GM23338 (cell line): ENCODE measurements at regions not wholly inside any gene's neighbourhood (a gene's known extent, or its start where the extent isn't known, plus 50 kb on each side); places are given as distances from the start of the nearest gene placed in this dataset.

Experiments
- ATAC-seq: fragments of 200-7000 bp; cut with Tn5 transposase; 3 replicates; pipeline ENCODE4 v1.9.1; 2020
- DNase-seq: peaks from one replicate; pipeline ENCODE4 v3.0.0-alpha.2; 2015; ENCODE audit warnings: low spot score
- H2AFZ ChIP-seq: fragments of 200-600 bp; sonication (generic); 2 replicates; pipeline ENCODE4 v1.8.0; 2016; ENCODE audit warnings: antibody characterized with exemption, mild to moderate bottlenecking, moderate library complexity
- H3F3A ChIP-seq: fragments of 200-600 bp; sonication (generic); replicated peaks from 2 replicates; pipeline ENCODE4 v1.8.0; 2017; ENCODE audit warnings: antibody characterized with exemption, mixed run types, low read depth
- H3K27ac ChIP-seq: fragments of 200-600 bp; sonication (generic); 2 replicates; pipeline ENCODE4 v1.6.1; 2016; ENCODE audit warnings: low read depth
- H3K27me3 ChIP-seq: fragments of 200-600 bp; sonication (generic); 2 replicates; pipeline ENCODE4 v1.8.0; 2016; ENCODE audit warnings: mild to moderate bottlenecking, mixed run types, moderate library complexity; ENCODE audit not compliant: insufficient read depth
- H3K36me3 ChIP-seq: fragments of 200-600 bp; sonication (generic); 2 replicates; pipeline ENCODE4 v1.8.0; 2016; ENCODE audit warnings: mild to moderate bottlenecking; ENCODE audit not compliant: insufficient read depth
- H3K4me1 ChIP-seq: fragments of 200-600 bp; sonication (generic); 2 replicates; pipeline ENCODE4 v1.8.0; 2016; ENCODE audit warnings: mild to moderate bottlenecking, moderate library complexity; ENCODE audit not compliant: insufficient read depth
- H3K4me2 ChIP-seq: fragments of 200-600 bp; sonication (generic); 2 replicates; pipeline ENCODE4 v1.7.1; 2017; ENCODE audit warnings: mixed run types
- H3K4me3 ChIP-seq: fragments of 200-600 bp; sonication (generic); 2 replicates; pipeline ENCODE4 v1.6.1; 2016; ENCODE audit warnings: mixed run types
- H3K79me2 ChIP-seq: fragments of 200-600 bp; sonication (generic); replicated peaks from 2 replicates; pipeline ENCODE4 v1.8.0; 2017; ENCODE audit warnings: mild to moderate bottlenecking; ENCODE audit not compliant: insufficient read depth
- H3K9me2 ChIP-seq: fragments of 200-600 bp; sonication (generic); 2 replicates; pipeline ENCODE4 v1.8.0; 2017; ENCODE audit not compliant: insufficient read depth
- H4K20me1 ChIP-seq: fragments of 200-600 bp; sonication (generic); replicated peaks from 2 replicates; pipeline ENCODE4 v1.8.0; 2017; ENCODE audit warnings: mild to moderate bottlenecking; ENCODE audit not compliant: insufficient read depth
- H3K27ac Mint-ChIP-seq: 2 replicates; pipeline ENCODE4 v1.8.0; 2020; ENCODE audit warnings: inconsistent platforms, mild to moderate bottlenecking, moderate library complexity, mixed read lengths
- H3K27me3 Mint-ChIP-seq: 3 replicates; pipeline ENCODE4 v1.8.0; 2022; ENCODE audit warnings: low read depth, mild to moderate bottlenecking, moderate library complexity, mixed read lengths, inconsistent platforms; ENCODE audit not compliant: insufficient read depth, poor library complexity
- H3K36me3 Mint-ChIP-seq: 3 replicates; pipeline ENCODE4 v1.8.0; 2021; ENCODE audit warnings: low read depth, mild to moderate bottlenecking, inconsistent platforms, moderate library complexity, mixed read lengths
- H3K4me1 Mint-ChIP-seq: 3 replicates; pipeline ENCODE4 v1.8.0; 2020; ENCODE audit warnings: mild to moderate bottlenecking, inconsistent platforms, mixed read lengths
- H3K4me3 Mint-ChIP-seq: 3 replicates; pipeline ENCODE4 v1.8.0; 2021; ENCODE audit warnings: moderate library complexity, mild to moderate bottlenecking, inconsistent platforms, mixed read lengths
- H3K9me3 Mint-ChIP-seq: 3 replicates; pipeline ENCODE4 v1.8.0; 2020; ENCODE audit warnings: moderate library complexity, mild to moderate bottlenecking, inconsistent platforms, mixed read lengths
- CREB1 ChIP-seq: fragments of 250-450 bp; sonication (Bioruptor Pico); IDR thresholded peaks from 2 replicates; pipeline ENCODE4 v1.5.0; 2020; ENCODE audit warnings: low read depth, mild to moderate bottlenecking, moderate library complexity
- EZH2 ChIP-seq: fragments of 200-600 bp; sonication (generic); IDR thresholded peaks from one replicate; pipeline ENCODE4 v1.8.0; 2017; ENCODE audit warnings: antibody characterized with exemption, mild to moderate bottlenecking, low read depth; ENCODE audit not compliant: unreplicated experiment
- JUNB ChIP-seq: IDR thresholded peaks from one replicate; pipeline ENCODE4 v1.6.1; 2016; ENCODE audit warnings: antibody characterized with exemption; ENCODE audit not compliant: unreplicated experiment
- NANOG ChIP-seq: IDR thresholded peaks from 2 replicates; pipeline ENCODE4 v1.6.1; 2016; ENCODE audit warnings: antibody characterized with exemption, borderline replicate concordance
- POLR2AphosphoS5 ChIP-seq: IDR thresholded peaks from 2 replicates; pipeline ENCODE4 v1.6.1; 2016; ENCODE audit warnings: antibody characterized with exemption, low read depth
- STAT1 ChIP-seq: IDR thresholded peaks from one replicate; pipeline ENCODE4 v1.6.1; 2016; ENCODE audit warnings: antibody characterized with exemption; ENCODE audit not compliant: unreplicated experiment
- ZNF114 ChIP-seq: fragments of 250-450 bp; sonication (Bioruptor Pico); IDR thresholded peaks from 2 replicates; pipeline ENCODE4 v1.5.0; 2020; ENCODE audit warnings: mild to moderate bottlenecking, moderate library complexity
- ZNF331 ChIP-seq: fragments of 250-450 bp; sonication (Bioruptor Pico); IDR thresholded peaks from 2 replicates; pipeline ENCODE4 v1.5.0; 2020; ENCODE audit warnings: low read depth, mild to moderate bottlenecking, moderate library complexity
- TF ChIP-seq, protein P1 (sequence below), 2 experiments: fragments of 200-600 bp in 1 of 2; sonication (generic) in 1 of 2; conservative IDR thresholded peaks; 2 replicates each; pipeline versions ENCODE4 v1.5.1 to v1.6.1; 2016 to 2017; ENCODE audit warnings: antibody characterized with exemption in 2 of 2, low read depth in 2 of 2, mild to moderate bottlenecking in 2 of 2, moderate library complexity in 1 of 2
- TF ChIP-seq, protein P2 (sequence below): IDR thresholded peaks from one replicate; pipeline ENCODE4 v1.6.1; 2018; ENCODE audit warnings: antibody characterized with exemption; ENCODE audit not compliant: unreplicated experiment
- TF ChIP-seq, protein P3 (sequence below): IDR thresholded peaks from 2 replicates; pipeline ENCODE4 v1.6.1; 2016; ENCODE audit warnings: antibody characterized with exemption

DNA sequence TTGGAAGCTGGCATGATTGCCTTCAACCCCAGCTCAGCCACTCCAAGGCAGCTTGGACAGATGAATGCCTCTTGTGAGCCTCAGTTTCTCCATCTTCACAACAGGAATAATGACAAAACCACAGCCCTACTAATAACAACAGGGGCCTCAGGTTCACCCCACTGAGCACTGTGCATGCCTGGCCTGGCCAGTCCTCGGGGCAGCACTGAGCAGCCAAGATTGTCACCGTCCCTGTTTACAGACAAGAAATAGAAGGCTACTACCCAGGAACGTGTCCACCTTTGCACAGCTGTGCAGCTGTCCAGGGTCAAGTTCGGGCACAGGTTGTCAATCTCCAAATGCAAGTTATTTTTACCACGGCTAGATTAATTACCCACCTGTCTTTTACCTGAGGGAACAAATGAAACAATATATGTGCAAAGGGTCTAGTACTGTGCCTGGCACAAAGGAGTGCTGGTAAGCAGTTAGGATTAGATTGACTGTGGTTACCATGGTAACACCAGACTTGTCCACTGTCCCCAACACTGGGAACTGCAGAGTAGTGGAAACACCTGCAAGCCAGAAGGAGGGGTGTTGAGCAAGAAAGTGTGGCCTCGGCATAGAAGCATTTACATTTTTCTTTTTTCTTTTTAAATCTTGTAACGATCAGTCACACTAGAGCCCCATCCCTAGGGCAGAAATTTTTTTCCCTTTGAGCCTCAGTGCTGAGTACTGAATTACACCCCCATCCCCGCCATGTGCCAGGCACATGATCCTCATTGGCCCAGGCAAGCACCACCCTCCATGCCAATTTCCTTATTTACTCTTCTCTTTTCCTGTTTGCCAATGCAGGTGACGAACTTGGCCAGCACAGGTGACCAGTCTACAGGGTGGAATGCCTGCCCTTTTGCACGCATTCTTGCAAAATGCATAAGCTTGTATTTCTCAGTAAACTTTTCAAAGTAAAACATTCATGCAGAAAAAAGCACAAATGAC lies 66.3 kb upstream of the SLC6A6 start:
- no peaks in the 10 kb centered on the region for H3K27me3 ChIP-seq
- no peak for TF ChIP-seq CREB1
- no peak overlapping the region for H3K4me2 ChIP-seq
- H3K36me3 Mint-ChIP-seq: no peaks in the 10 kb centered on the region
- no peaks in the 10 kb centered on the region; the same call in 2 of the 3 replicates for H3K9me3 Mint-ChIP-seq
- no peak; the same call in 1 of the 3 replicates for ATAC-seq
- peaks cover 4% of the 10 kb centered on the region; the same call in 2 of the 3 replicates for H3K4me1 Mint-ChIP-seq
- no peak overlapping the region for H3K27ac Mint-ChIP-seq
- H3K27ac ChIP-seq: no peak overlapping the region
- no peaks in the 10 kb centered on the region for H3K27me3 Mint-ChIP-seq
- H3K9me2 ChIP-seq: no peaks in the 10 kb centered on the region
- H3K4me3 Mint-ChIP-seq: no peak overlapping the region
- H3K79me2 ChIP-seq: no peaks in the 10 kb centered on the region
- no peaks in the 10 kb centered on the region for H3F3A ChIP-seq
- no peak overlapping the region for H2AFZ ChIP-seq
- no peak overlapping the region for H3K4me3 ChIP-seq
- DNase-seq: no peak
- H4K20me1 ChIP-seq: no peaks in the 10 kb centered on the region
- peaks cover 4% of the 10 kb centered on the region for H3K4me1 ChIP-seq
- no peaks in the 10 kb centered on the region for H3K36me3 ChIP-seq

DNA sequence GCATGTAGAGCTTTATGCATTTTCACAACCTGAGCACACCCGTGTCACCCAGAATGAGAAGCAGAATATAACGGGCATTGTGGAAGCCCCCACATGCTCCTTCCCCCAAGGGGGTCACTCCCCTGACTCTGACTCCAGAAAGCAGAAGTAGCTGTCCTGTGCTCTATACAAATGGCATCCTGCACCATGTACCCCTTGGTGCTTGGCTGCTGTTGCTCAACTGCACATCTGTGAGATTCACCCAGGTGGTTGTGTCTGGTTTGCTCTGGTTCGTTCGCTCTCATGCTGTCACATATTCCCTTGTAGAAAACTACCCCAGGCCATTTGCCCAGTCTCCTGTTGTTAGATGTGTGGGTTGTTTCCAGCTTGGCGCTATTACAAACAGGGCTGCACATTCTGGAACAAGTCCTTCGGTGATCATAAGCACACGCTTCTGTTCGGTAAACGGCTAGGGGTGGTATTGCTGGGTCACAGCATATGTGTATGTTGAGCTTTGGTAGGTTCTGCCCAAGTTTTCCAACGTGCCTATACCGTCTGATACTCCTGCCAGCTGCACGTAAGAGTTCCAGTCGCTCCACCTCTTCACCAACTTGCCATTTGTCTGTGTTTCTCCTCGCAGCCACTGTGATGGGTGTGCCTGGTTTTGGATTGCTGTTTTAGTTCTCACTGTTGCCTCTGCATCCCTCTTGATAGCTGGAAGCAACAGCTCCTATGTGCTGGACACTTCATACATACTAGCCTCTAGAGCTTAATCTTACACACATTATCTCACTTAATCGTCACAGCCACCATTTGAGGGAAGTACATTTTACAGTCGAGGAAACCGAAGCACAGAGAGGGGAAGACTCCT lies 65.4 kb upstream of the SLC6A6 start:
- ATAC-seq: no peak
- H2AFZ ChIP-seq: peak overlapping the region; percentile 52; the same call in 1 of the 2 replicates
- H3K9me3 Mint-ChIP-seq: no peaks in the 10 kb centered on the region; the same call in 2 of the 3 replicates
- TF ChIP-seq STAT1 (no peak), ZNF331 (no peak), CREB1 (no peak), POLR2AphosphoS5 (no peak), EZH2 (no peak), NANOG (no peak), ZNF114 (no peak), JUNB (no peak)
- TF ChIP-seq, protein P1, sequence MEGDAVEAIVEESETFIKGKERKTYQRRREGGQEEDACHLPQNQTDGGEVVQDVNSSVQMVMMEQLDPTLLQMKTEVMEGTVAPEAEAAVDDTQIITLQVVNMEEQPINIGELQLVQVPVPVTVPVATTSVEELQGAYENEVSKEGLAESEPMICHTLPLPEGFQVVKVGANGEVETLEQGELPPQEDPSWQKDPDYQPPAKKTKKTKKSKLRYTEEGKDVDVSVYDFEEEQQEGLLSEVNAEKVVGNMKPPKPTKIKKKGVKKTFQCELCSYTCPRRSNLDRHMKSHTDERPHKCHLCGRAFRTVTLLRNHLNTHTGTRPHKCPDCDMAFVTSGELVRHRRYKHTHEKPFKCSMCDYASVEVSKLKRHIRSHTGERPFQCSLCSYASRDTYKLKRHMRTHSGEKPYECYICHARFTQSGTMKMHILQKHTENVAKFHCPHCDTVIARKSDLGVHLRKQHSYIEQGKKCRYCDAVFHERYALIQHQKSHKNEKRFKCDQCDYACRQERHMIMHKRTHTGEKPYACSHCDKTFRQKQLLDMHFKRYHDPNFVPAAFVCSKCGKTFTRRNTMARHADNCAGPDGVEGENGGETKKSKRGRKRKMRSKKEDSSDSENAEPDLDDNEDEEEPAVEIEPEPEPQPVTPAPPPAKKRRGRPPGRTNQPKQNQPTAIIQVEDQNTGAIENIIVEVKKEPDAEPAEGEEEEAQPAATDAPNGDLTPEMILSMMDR (conservative IDR thresholded peaks at IDR 0.05; ENCODE audit: low read depth in 2 of 2): no peak
- TF ChIP-seq, protein P2, sequence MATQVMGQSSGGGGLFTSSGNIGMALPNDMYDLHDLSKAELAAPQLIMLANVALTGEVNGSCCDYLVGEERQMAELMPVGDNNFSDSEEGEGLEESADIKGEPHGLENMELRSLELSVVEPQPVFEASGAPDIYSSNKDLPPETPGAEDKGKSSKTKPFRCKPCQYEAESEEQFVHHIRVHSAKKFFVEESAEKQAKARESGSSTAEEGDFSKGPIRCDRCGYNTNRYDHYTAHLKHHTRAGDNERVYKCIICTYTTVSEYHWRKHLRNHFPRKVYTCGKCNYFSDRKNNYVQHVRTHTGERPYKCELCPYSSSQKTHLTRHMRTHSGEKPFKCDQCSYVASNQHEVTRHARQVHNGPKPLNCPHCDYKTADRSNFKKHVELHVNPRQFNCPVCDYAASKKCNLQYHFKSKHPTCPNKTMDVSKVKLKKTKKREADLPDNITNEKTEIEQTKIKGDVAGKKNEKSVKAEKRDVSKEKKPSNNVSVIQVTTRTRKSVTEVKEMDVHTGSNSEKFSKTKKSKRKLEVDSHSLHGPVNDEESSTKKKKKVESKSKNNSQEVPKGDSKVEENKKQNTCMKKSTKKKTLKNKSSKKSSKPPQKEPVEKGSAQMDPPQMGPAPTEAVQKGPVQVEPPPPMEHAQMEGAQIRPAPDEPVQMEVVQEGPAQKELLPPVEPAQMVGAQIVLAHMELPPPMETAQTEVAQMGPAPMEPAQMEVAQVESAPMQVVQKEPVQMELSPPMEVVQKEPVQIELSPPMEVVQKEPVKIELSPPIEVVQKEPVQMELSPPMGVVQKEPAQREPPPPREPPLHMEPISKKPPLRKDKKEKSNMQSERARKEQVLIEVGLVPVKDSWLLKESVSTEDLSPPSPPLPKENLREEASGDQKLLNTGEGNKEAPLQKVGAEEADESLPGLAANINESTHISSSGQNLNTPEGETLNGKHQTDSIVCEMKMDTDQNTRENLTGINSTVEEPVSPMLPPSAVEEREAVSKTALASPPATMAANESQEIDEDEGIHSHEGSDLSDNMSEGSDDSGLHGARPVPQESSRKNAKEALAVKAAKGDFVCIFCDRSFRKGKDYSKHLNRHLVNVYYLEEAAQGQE: no peak
- TF ChIP-seq, protein P3, sequence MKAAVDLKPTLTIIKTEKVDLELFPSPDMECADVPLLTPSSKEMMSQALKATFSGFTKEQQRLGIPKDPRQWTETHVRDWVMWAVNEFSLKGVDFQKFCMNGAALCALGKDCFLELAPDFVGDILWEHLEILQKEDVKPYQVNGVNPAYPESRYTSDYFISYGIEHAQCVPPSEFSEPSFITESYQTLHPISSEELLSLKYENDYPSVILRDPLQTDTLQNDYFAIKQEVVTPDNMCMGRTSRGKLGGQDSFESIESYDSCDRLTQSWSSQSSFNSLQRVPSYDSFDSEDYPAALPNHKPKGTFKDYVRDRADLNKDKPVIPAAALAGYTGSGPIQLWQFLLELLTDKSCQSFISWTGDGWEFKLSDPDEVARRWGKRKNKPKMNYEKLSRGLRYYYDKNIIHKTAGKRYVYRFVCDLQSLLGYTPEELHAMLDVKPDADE: no peak

More for the DNA sequence above, 65.4 kb upstream of the SLC6A6 start:
- Histone ChIP-seq H3K4me2 (no peak overlapping the region), H3K27me3 (no peaks in the 10 kb centered on the region), H3K4me1 (peaks cover 4% of the 10 kb centered on the region), H3K9me2 (no peaks in the 10 kb centered on the region), H3K4me3 (no peak overlapping the region), H3K79me2 (no peaks in the 10 kb centered on the region), H3K27ac (no peak overlapping the region), H4K20me1 (no peaks in the 10 kb centered on the region), H3K36me3 (no peaks in the 10 kb centered on the region), H3F3A (no peaks in the 10 kb centered on the region)
- Mint-ChIP-seq H3K4me1 (peaks cover 4% of the 10 kb centered on the region; the same call in 2 of the 3 replicates), H3K27ac (no peak overlapping the region), H3K36me3 (no peaks in the 10 kb centered on the region), H3K4me3 (no peak overlapping the region), H3K27me3 (peaks cover 1% of the 10 kb centered on the region)
- DNase-seq: no peak
